CD4-positive, CD25-positive, alpha-beta regulatory T cell (primary cell): ENCODE measurements at regions not wholly inside any gene's neighbourhood (a gene's known extent, or its start where the extent isn't known, plus 50 kb on each side); places are given as distances from the start of the nearest gene placed in this dataset.

Experiments used
- ATAC-seq, 2 donors: fragments of 150-1000 bp; cut with Tn5 transposase; one replicate each; pipeline ENCODE4 v1.10.0; 2021; ENCODE audit warnings: low read depth in 2 of 2, moderate number of reproducible peaks in 2 of 2, moderate library complexity in 1 of 2
- DNase-seq, 3 donors: peaks; one replicate each; pipeline versions ENCODE4 v3.0.0 to v3.0.0-alpha.2; 2012 to 2022; ENCODE audit warnings: mixed read lengths in 1 of 3
- H3K27ac ChIP-seq: one replicate; pipeline ENCODE4 v1.7.0; 2013; ENCODE audit warnings: mild to moderate bottlenecking, low read length; ENCODE audit not compliant: insufficient read depth, poor library complexity, severe bottlenecking
- H3K27me3 ChIP-seq: one replicate; pipeline ENCODE4 v1.7.0; 2013; ENCODE audit warnings: low read length; ENCODE audit not compliant: control insufficient read depth, insufficient read depth
- H3K36me3 ChIP-seq: one replicate; pipeline ENCODE4 v1.7.0; 2013; ENCODE audit warnings: mild to moderate bottlenecking, low read length, moderate library complexity; ENCODE audit not compliant: control insufficient read depth, insufficient read depth
- H3K4me1 ChIP-seq: 2 replicates; pipeline ENCODE4 v1.7.0; 2013; ENCODE audit warnings: mild to moderate bottlenecking, low read length; ENCODE audit not compliant: insufficient read depth, control insufficient read depth, poor library complexity, severe bottlenecking
- H3K4me3 ChIP-seq: one replicate; pipeline ENCODE4 v1.7.0; 2013; ENCODE audit warnings: low read depth, mild to moderate bottlenecking, low read length, moderate library complexity
- H3K9me3 ChIP-seq, 2 experiments: 1 replicate in 1 of 2; 2 replicates in 1 of 2; pipeline ENCODE4 v1.7.0; 2013; ENCODE audit warnings: low read length in 2 of 2, mild to moderate bottlenecking in 1 of 2, moderate library complexity in 1 of 2; ENCODE audit not compliant: control insufficient read depth in 2 of 2
- H3K27ac Mint-ChIP-seq, 3 donors: one replicate each; pipeline ENCODE4 v1.8.0; 2020 to 2022; ENCODE audit warnings: mild to moderate bottlenecking in 3 of 3, mixed read lengths in 3 of 3, moderate library complexity in 2 of 3
- H3K27me3 Mint-ChIP-seq: one replicate; pipeline ENCODE4 v1.8.0; 2022; ENCODE audit warnings: mild to moderate bottlenecking, mixed read lengths
- H3K36me3 Mint-ChIP-seq: one replicate; pipeline ENCODE4 v1.8.0; 2020; ENCODE audit warnings: mixed read lengths
- H3K4me1 Mint-ChIP-seq, 4 donors: one replicate each; pipeline ENCODE4 v1.8.0; 2020 to 2022; ENCODE audit warnings: mixed read lengths in 4 of 4, mild to moderate bottlenecking in 1 of 4
- H3K4me3 Mint-ChIP-seq, 4 donors: one replicate each; pipeline ENCODE4 v1.8.0; 2020 to 2022; ENCODE audit warnings: mild to moderate bottlenecking in 4 of 4, mixed read lengths in 4 of 4, moderate library complexity in 3 of 4
- H3K9me3 Mint-ChIP-seq, 7 donors: one replicate each; pipeline ENCODE4 v1.8.0; 2020 to 2022; ENCODE audit warnings: mixed read lengths in 7 of 7, mild to moderate bottlenecking in 3 of 7, moderate library complexity in 2 of 7

DNA sequence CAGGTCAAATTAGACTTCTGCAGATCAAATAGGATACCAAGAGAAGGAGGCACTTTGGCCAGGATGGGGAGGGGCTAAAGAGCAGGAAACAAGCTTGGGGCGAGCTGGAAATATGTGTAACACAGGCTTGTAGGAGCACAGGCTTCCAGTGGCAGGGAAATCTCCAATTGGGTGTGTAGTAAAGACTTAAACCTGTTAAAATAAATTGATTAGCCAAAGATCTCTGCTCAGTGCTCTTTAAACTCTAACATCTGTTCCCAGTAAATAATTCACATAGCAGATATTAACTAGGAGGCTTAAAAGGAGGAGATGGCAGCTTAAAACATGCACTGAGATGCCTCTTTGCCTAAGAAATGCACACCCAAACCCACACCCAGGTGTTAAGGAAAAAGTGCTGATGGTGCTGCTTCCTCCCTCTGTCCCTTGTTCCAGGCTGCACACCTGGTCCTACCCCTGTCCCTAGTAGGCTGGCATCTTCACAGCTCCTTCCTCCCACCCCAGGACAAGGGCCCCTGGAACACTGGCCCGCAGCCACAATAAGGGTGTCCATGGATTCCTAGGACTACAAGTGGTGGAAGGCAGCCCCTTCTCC lies 93.5 kb upstream of the MLN start:
- Mint-ChIP-seq H3K36me3 (no peaks in the 10 kb centered on the region), H3K9me3 (no peaks in the 10 kb centered on the region), H3K27ac (peak overlapping the region in 1 of 3 donors; percentile 11), H3K27me3 (peaks cover 13% of the 10 kb centered on the region), H3K4me1 (peaks cover 5 to 37% (median 12%) of the 10 kb centered on the region in 4 donors), H3K4me3 (no peak overlapping the region)
- no peaks in the 10 kb centered on the region for H3K27me3 ChIP-seq
- ATAC-seq, result no peak
- no peak overlapping the region for H3K27ac ChIP-seq
- no peaks in the 10 kb centered on the region for H3K9me3 ChIP-seq
- H3K4me1 ChIP-seq, result peaks cover 10% of the 10 kb centered on the region
- H3K4me3 ChIP-seq, result no peak overlapping the region
- no peak for DNase-seq
- no peaks in the 10 kb centered on the region for H3K36me3 ChIP-seq

DNA sequence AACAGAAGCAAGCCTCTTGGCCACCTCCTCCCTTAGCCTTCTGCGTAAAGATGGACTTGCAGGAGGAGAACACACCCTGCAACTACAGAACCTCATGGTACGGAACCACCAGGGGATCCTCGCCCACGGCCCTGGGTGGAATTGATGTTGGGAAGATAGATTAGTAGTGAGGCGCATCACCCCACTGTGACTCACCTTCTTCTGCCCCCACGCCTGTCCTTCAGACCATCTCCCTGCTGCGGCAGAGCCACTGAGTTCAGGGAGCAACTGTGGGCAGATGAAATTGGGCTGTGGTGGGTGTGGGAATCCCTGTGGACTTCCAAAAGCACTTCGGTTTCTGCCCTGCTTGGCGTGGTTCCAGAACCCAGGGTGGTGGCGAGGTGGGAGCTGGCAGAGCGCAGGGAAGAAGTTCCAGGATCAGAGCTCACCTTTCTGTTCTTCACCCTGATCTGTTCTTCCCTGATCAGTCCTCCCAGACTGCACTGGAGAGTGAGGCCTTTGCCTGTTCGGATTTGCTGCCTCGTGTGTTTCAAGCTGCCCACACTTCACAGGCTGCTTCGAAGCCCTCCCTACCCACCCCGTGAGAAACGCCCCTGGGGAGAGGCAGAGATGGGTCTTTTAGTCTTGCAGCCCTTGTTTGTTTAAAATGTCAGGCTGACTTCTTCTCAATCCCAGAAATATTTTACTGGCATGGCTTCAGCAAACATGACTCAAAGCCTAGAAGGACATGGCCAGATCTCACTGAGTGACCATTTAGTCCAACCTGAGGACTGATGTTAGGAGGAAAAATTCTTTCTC lies 92.8 kb upstream of the MLN start:
- no peak overlapping the region for H3K4me3 ChIP-seq
- ATAC-seq (no peak), DNase-seq (no peak)
- Mint-ChIP-seq H3K27me3 (peaks cover 18% of the 10 kb centered on the region), H3K4me1 (peaks cover 5 to 31% (median 7%) of the 10 kb centered on the region in 4 donors), H3K4me3 (no peak overlapping the region), H3K9me3 (no peaks in the 10 kb centered on the region), H3K27ac (no peak overlapping the region), H3K36me3 (no peaks in the 10 kb centered on the region)
- no peaks in the 10 kb centered on the region for H3K36me3 ChIP-seq
- H3K9me3 ChIP-seq, result no peaks in the 10 kb centered on the region
- H3K27me3 ChIP-seq, result no peaks in the 10 kb centered on the region
- H3K27ac ChIP-seq, result no peak overlapping the region
- H3K4me1 ChIP-seq, result peaks cover 10% of the 10 kb centered on the region

DNA sequence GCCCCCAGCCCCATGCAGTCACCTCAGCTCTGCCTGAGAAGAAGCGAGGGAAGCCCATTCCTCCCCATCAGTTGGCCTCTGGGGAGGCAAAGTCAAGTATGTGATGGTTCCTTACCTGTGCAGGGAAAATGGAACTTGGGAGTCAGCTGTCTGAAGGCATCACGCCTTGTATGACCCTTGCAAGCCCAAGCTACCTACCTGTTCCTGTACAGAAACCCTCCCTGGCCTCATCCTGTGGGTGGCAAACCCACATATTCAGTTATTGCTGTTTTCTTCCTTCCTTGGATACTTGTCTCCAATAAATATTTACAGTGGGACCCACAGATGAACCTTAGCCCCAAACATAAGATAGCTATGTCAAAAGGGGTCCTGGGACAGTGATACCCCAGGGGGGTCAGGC lies 92.2 kb upstream of the MLN start:
- peaks cover 5 to 27% (median 8%) of the 10 kb centered on the region in 4 donors for H3K4me1 Mint-ChIP-seq
- Histone ChIP-seq H3K9me3 (no peaks in the 10 kb centered on the region), H3K4me3 (no peak overlapping the region), H3K27ac (no peak overlapping the region), H3K4me1 (peaks cover 10% of the 10 kb centered on the region), H3K36me3 (no peaks in the 10 kb centered on the region), H3K27me3 (no peaks in the 10 kb centered on the region)
- peak overlapping the region in 1 of 3 donors; percentile 81 for H3K27ac Mint-ChIP-seq
- H3K27me3 Mint-ChIP-seq, result peaks cover 24% of the 10 kb centered on the region
- ATAC-seq (no peak), DNase-seq (no peak)
- H3K36me3 Mint-ChIP-seq, result no peaks in the 10 kb centered on the region
- H3K4me3 Mint-ChIP-seq, result no peak overlapping the region
- H3K9me3 Mint-ChIP-seq, result no peaks in the 10 kb centered on the region

DNA sequence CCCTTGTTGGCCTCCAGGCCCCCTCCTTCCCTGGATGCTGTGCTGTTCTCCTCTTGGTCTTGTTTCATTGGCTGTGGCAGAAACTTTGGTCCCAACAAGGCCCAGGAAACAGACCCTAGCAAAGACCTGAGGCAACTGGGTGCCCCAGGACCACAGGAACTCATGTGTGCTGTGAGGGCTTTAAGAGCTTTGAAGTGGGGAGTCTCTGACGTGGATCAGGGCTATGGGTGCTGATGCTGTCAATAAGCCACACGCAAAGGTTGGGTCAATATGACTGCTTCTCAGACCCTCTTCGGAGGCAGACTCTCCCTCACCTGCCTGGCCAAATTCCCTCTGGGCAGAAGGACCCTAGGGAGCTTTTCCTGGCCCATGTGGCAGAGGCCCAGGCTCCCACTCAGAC lies 91.5 kb upstream of the MLN start:
- peak in 2 of 3 donors; percentile 20 to 42 for DNase-seq
- peaks cover 5 to 23% (median 8%) of the 10 kb centered on the region in 4 donors for H3K4me1 Mint-ChIP-seq
- no peak overlapping the region for H3K27ac ChIP-seq
- no peaks in the 10 kb centered on the region for H3K36me3 ChIP-seq
- H3K4me3 Mint-ChIP-seq, result no peak overlapping the region
- peak; percentile 55 to 58 for ATAC-seq
- H3K27me3 Mint-ChIP-seq, result peaks cover 30% of the 10 kb centered on the region
- H3K9me3 Mint-ChIP-seq, result no peaks in the 10 kb centered on the region
- peaks cover 10% of the 10 kb centered on the region for H3K4me1 ChIP-seq
- H3K36me3 Mint-ChIP-seq, result no peaks in the 10 kb centered on the region
- no peaks in the 10 kb centered on the region for H3K9me3 ChIP-seq
- H3K27me3 ChIP-seq, result no peaks in the 10 kb centered on the region
- no peak overlapping the region for H3K4me3 ChIP-seq
- H3K27ac Mint-ChIP-seq, result peak overlapping the region in 2 of 3 donors; percentile 59 to 81

DNA sequence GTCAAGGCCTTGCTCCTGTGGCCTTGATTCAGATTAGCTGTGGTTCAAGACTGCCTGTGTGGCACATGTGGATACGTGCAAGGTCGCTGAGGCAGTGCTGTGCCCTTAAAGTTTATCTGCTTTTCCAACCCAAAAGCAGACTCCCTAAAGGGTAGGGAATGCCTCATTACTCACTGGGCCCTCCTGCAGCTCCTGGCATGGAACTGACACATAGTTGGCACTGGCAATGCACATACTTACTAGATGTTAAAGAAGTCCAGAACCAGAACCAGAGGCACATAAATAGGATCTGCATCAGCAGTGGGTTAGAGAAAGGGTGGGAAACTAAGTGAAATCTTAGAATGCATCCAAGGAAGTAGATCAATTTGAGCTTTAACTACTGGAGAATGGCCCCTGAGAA lies 90.6 kb upstream of the MLN start:
- no peak overlapping the region for H3K27ac ChIP-seq
- Mint-ChIP-seq H3K4me3 (no peak overlapping the region), H3K27ac (no peak overlapping the region), H3K4me1 (peaks cover 3 to 23% (median 8%) of the 10 kb centered on the region in 4 donors), H3K27me3 (peaks cover 30% of the 10 kb centered on the region), H3K36me3 (no peaks in the 10 kb centered on the region), H3K9me3 (no peaks in the 10 kb centered on the region)
- H3K27me3 ChIP-seq, result no peaks in the 10 kb centered on the region
- H3K4me1 ChIP-seq, result peaks cover 10% of the 10 kb centered on the region
- no peaks in the 10 kb centered on the region for H3K9me3 ChIP-seq
- DNase-seq (no peak), ATAC-seq (no peak)
- no peak overlapping the region for H3K4me3 ChIP-seq
- H3K36me3 ChIP-seq, result no peaks in the 10 kb centered on the region

DNA sequence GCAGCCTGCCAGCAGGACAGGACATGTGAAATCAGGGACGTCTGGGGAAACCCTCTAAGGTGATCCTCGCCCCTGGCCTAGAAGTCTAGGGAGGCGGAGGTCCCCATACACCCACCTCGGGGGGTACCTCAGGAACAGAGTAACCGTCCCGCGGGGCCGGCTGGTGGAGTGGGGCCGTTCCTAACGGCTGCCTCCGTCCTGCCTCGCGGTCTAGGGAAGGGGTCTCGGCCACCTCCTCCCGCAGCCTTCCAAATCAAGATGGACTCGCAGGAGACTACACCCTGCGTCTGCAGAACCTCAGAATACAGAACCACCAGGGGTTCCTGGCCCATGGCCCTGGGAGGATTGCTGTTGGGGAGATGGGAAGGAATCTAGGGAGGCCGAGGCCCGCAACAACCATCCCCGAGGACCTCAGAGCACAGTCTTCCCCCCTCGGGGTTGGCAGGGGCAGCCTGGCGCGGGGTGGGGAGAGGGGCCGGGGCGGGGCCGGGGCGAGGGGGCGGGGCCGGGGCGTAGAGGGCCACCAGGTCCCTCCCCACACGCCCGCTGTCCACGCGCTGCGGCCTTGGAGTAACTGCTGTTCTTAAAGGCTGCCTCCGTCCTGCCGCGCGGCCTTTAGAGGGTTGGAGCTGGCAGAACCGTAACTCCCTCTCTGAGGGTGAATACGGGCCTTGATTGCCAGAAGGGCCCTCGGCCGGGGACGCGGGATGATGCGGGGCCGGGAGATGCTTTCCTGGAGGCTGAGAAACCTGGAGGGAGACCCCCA lies 89.0 kb upstream of the MLN start:
- H3K27me3 Mint-ChIP-seq, result peaks cover 32% of the 10 kb centered on the region
- peaks cover 10% of the 10 kb centered on the region for H3K4me1 ChIP-seq
- H3K4me3 ChIP-seq, result no peak overlapping the region
- H3K27ac ChIP-seq, result no peak overlapping the region
- no peaks in the 10 kb centered on the region for H3K27me3 ChIP-seq
- H3K4me3 Mint-ChIP-seq, result no peak overlapping the region
- H3K4me1 Mint-ChIP-seq, result peaks cover 3 to 23% (median 8%) of the 10 kb centered on the region in 4 donors
- ATAC-seq (no peak), DNase-seq (no peak)
- no peaks in the 10 kb centered on the region for H3K36me3 ChIP-seq
- H3K36me3 Mint-ChIP-seq, result no peaks in the 10 kb centered on the region
- no peaks in the 10 kb centered on the region for H3K9me3 ChIP-seq
- peaks cover 0 to 2% (median 0%) of the 10 kb centered on the region in 7 donors for H3K9me3 Mint-ChIP-seq
- H3K27ac Mint-ChIP-seq, result no peak overlapping the region

DNA sequence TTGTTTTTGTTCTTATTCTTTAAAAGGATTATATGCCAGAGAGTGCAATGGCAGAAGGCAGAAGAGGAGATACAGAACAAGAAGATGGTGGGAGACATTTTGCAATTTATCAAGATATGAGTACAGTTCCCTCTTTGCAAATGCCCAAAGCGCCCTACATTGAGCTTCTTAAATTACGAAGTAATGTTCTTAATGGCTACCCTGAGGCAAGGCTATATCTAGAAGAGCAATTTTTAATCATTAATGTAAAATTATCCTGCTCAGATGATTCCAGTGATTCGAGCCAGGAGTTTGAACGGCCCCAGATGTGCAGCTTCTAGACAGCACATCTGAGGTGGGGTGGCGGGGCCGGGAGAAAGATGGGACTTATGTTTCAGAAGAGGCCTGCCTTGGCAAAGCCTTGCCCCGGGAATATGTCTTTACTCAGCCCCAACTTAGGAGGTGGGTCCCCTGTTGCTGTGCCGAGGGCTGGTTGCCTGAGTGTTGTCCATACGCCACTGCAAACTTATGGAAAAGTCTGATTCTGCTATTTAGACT lies 84.9 kb upstream of the MLN start:
- Mint-ChIP-seq H3K36me3 (no peaks in the 10 kb centered on the region), H3K27me3 (peaks cover 26% of the 10 kb centered on the region), H3K9me3 (peaks cover 0 to 2% (median 0%) of the 10 kb centered on the region in 7 donors), H3K4me1 (peaks cover 0 to 11% (median 7%) of the 10 kb centered on the region in 4 donors), H3K27ac (no peak overlapping the region), H3K4me3 (no peak overlapping the region)
- H3K4me3 ChIP-seq, result no peak overlapping the region
- H3K27me3 ChIP-seq, result no peaks in the 10 kb centered on the region
- no peak for ATAC-seq
- no peaks in the 10 kb centered on the region for H3K9me3 ChIP-seq
- H3K36me3 ChIP-seq, result no peaks in the 10 kb centered on the region
- H3K4me1 ChIP-seq, result no peaks in the 10 kb centered on the region
- no peak overlapping the region for H3K27ac ChIP-seq
- no peak for DNase-seq
